HL-60/S4 treated with retinoic acid at 250 ng/mL for 4 days and 3 days (cell line): ENCODE measurements at regions not wholly inside any gene's neighbourhood (a gene's known extent, or its start where the extent isn't known, plus 50 kb on each side); places are given as distances from the start of the nearest gene placed in this dataset.
"Not testable (repeated sequence)": the region's sequence is repeated elsewhere in the genome, so short reads cannot be mapped to it uniquely, and the experiment has no call there.

ENCODE experiments used
- in situ Hi-C: fragments of 300-500 bp; cut with MboI; formaldehyde crosslinking; loops from 2 replicates; pipeline ENCODE4 v1.7.0; 2022; ENCODE audit warnings: low sequenced_read_pairs

- in situ Hi-C loops = no loop called here
Measured at GRCh38 chr12:131494741-131495524, 216.0 kb upstream of the SFSWAP start.

GRCh38 chr12:131497966-131498365 lies 212.9 kb upstream of the SFSWAP start:
- in situ Hi-C loops = no loop called here

DNA sequence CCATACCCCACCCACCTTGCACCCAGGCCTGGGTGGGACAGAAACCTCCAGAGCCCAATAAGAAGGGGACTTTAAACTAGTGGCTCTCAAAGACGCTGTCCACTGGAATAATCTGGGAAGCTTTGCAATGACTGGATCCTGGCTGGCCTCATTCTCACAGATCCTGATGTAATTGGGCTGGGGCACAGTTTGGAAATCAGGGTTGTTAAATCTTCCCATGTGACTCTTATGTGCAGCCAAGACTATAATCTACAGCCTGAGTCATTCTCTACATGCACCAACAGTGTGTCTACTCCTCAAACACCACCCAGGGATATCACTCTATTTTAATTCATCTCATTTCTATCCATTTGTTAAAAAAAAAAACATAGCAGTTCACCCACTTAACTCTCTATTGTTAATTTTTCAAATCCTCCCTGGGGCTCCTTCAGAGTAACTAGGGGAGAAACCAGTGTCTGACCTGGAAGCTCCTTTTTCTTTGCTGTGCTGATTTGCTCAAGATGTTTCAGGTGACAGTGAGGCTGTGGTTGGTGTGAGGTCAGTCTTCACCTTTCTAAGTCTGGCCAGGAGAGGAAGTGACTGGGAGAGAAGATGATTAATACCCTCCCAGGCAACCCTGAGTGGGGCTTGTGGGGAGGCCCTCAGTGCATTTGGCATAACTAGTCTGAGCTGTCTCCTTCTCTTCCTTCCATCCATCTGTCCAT lies 211.6 kb upstream of the SFSWAP start:
- in situ Hi-C loops = no loop called here

DNA sequence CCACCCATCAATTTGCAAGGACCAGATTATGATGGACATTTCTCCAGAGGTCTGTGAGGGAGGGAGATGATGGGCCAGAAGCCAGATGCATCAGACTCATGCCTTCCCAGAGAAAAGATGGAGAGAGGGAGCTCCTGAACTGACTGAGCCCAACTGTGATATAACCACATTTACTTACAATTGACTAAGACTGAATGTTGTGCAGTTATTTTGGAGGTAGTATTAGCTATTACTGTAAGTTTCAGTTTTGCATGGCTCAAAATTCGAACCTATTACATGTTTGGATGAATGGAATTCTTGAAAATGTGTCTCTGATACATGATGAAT lies 211.1 kb upstream of the SFSWAP start:
- in situ Hi-C loops = no loop called here

DNA sequence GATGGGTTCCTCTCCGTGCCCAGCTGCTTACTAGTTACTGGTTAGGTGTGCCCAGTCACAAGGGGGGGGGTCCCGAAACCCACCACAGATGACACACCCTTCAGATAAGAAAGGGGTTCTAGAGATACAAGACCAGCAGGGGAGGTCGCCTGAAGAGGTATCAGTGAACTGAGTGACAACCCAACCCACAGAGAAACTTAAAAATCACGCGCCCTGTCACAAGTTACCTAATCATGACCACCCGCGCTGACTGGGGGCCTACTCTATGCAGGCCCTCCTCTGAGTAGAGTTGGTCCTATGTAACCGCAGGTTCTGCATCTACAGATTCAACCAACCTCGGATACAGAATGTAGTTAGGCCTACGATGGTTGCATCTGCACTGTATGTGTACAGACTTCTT lies 210.3 kb upstream of the SFSWAP start:
- in situ Hi-C loops = no loop called here

- in situ Hi-C loops = no loop called here
Measured at GRCh38 chr12:131505561-131505960, 205.3 kb upstream of the SFSWAP start.

DNA sequence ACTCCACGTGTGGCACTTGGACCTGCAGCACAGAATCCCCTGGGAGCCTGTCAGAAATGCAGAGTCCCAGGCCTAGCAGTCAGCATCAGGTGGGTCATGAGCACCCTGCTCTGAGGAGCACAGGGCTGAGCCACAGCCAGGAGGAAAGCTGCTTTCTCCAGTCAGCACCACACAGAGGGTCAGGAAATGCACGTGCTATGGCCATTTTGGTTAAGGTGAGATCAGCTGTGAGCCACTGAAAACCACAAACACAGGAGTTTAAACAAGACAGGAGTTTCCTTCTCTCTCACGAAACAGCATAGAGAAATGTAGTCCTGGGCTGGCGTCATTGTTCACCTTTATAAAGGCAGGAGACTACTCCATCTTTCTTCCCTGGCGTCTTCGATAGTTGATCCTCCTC lies 204.5 kb upstream of the SFSWAP start:
- in situ Hi-C loops = no loop called here

GRCh38 chr12:131507094-131507493 lies 203.8 kb upstream of the SFSWAP start:
- in situ Hi-C loops = no loop called here

DNA sequence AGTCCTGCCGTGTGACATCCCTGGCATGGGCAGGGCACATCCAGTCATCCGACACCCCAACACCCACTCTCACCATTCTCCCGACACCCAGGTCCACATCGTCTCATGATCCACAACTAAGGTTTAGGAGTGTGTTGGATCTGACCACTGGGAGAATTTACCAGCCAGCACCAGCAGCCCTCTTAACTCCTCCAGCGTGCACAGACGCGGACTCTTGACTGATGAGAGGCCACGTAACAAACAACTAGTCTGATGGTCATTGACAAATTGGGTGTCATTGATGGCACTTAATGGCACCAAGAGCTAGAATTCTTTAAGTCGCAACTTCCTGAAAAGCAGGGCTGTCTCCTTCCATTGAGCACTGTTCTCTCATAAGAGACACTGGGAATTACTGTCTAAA lies 203.0 kb upstream of the SFSWAP start:
- in situ Hi-C loops = no loop called here

- in situ Hi-C loops = no loop called here
Measured at GRCh38 chr12:131509701-131510100, 201.2 kb upstream of the SFSWAP start.

GRCh38 chr12:131510431-131510830 lies 200.5 kb upstream of the SFSWAP start:
- in situ Hi-C loops = no loop called here

- in situ Hi-C loops = no loop called here
Measured at GRCh38 chr12:131511391-131511802, 199.5 kb upstream of the SFSWAP start.

DNA sequence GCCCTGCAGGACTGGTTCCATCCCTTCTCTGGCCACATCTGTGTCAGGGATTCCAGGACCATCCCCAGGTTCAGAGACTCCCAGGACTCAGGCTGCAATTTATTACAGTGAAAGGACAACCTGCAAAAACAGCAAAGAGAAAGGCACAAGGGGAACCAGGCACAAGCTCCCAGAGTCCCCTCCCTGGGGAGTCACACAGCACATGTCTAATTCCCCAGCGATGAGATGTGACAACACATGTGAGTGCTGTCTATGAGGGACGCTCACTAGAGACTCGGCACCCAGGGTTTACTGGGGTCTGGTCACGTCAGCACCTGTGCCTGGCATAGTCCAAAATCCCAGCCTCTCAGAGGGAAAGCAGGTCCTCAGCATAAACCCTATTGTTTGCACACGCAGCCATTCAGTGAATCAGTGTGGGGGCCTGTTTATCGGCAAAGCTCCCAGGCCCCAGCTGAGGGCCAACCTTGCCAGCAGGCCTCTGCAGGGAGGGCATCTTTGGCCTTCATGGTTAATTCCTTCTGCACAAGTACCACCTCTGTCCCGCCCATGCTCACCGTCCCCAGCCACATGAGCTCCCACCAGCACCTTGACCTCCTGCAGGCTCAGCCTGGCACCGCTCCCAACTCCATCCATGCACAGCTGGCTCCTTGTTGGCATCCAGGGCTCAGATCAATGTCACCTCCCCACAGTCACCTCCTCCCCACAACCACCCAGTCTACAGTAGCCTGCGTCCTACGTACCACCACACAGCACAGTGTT lies 198.9 kb upstream of the SFSWAP start:
- in situ Hi-C loops = no loop called here

- in situ Hi-C loops = no loop called here
Measured at GRCh38 chr12:131513606-131514005, 197.3 kb upstream of the SFSWAP start.

DNA sequence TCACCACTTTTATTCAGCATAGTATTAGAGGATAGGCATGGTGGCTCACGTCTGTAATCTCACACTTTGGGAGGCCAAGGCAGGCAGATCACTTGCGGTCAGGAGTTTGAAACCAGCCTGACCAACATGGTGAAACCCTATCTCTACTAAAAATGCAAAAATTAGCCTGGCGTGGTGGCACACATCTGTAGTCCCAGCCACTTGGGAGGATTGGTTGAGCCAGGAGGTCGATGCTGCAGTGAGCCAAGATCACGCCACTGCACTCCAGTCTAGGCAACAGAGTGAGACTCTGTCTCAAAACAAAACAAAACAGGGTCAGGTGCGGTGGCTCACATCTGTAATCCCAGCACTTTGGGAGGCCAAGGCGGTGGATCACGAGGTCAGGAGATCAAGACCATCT lies 190.3 kb upstream of the SFSWAP start:
- in situ Hi-C loops = not testable (repeated sequence)

DNA sequence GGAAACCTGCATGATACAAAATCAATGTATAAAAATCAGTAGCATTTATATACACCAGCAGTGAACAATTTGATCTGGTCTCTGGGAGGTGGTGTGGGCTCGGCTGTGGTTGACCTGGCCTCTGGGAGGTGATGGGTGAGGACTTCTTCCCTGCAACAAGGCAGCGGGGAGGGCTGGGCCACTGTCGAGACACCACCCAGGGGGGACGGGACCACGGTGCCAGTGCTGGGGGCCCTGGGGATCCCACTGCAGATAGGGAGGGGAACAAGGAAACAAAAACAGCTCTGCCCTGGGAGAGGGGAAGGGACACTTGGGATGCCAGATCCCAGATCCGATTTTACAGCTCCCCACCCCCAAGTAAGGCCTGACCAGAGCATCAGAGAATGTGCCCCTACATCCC lies 189.6 kb upstream of the SFSWAP start:
- in situ Hi-C loops = no loop called here

DNA sequence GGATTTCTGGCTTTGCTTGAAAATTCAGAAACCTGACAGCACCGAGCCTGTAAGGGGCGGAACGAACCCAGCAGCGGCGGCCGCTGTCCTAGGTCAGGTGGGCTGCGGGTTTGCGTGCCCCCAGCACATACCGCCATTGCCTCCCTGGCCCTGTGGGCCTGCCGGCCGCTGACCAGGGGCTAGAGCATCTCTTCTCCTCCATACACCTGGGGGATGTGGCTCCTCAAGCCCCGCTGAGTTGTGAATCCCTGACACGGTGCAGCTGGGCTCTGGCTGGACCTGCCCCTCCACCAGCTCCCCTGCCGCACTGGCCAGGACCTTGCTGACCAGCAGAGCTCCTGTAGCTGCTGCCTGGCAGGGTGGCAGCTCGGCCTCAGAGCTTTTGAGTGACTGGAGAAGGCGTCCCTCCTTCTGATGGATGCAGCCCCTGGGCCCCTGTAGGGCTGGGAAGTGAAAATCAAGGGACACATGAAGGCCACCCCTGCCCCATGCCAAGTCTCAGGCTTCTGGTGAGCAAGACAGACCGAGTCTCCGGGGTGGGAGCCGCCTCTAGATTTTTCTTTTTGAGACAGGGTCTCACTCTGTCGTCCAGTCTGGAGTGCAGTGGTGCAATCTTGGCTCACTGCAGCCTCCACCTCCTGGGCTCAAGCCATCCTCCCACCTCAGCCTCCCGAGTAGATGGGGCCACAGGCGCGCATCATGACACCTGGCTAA lies 184.9 kb upstream of the SFSWAP start:
- in situ Hi-C loops = no loop called here

DNA sequence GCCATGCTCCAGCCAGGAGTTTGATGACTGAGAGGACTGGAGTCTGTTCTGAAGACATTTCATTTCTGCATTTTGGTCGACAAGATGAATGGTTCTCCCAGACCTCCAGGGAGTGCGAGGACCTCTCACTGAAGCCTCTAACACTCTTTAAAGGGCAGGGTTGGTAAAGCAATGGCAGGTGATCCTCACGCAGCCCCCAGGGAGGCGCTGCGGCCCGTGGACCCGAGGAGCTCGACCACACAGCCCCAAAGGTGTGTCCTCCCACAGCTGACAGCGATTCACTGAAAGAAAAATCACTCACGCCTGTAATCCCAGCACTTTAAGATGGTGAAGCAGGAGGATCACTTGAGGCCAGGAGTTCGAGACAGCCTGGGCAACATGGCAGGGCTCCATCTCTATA lies 183.8 kb upstream of the SFSWAP start:
- in situ Hi-C loops = no loop called here

DNA sequence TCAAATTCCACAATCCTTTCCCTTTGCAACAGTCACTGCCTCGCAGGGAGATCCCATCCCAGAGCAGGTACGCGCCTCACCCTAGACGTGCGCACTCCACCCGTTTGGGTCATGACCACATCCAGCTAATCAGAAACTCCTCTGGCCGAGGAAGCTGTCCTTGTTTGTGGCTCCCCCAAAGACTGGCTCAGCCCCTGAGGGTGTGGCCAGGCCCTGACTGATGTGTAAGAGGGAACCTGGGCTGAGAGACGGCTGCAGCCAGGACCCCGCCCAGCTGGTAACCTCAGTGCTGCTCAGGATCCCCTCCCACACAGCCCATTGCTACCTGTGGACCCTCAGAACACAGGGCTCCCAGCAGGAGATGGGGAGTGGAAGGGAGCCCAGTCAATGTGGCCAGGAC lies 183.2 kb upstream of the SFSWAP start:
- in situ Hi-C loops = no loop called here

- in situ Hi-C loops = no loop called here
Measured at GRCh38 chr12:131528144-131528543, 182.7 kb upstream of the SFSWAP start.

DNA sequence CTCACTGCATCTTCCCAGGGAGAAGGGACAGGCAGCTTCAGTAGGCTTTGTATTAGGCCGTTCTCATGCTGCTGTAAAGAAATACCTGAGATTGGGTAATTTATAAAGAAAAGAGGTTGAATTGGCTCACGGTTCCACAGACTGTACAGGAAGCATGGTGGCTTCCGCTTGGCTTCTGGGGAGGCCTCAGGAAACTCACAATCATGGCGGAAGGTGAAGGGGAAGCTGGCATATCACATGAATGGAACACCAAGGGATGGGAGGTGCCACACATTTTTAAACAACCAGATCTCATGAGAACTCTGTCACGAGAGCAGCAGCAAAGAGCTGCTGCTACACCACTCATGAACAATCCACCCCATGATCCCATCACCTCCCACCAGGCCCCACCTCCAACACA lies 182.2 kb upstream of the SFSWAP start:
- in situ Hi-C loops = no loop called here
